ENCODE measurements at regions not wholly inside any gene's neighbourhood (a gene's known extent, or its start where the extent isn't known, plus 50 kb on each side); places are given as distances from the start of the nearest gene placed in this dataset.
"Not testable (repeated sequence)": the region's sequence is repeated elsewhere in the genome, so short reads cannot be mapped to it uniquely, and the experiment has no call there.

DNA sequence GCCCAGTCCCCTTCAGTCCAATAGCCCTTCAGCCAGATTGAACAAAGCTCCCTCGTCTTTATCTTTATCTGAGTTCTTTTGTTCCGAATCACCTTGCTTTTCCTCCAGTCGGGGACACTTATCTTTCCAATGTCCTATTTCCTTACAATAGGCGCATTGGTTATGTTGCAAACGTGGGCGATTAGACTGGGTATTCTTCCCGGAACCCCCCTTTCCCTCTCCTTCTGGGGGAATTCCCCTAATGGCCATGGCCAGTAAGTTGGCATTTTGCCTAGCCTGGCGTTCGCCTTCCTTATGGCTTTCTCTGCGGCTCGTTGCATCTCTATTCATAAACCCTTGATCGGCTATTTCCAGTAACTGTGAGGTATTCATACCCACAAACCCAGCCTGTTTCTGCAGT lies 82.2 kb upstream of the VEPH1 start:
- TF ChIP-seq, protein P1, sequence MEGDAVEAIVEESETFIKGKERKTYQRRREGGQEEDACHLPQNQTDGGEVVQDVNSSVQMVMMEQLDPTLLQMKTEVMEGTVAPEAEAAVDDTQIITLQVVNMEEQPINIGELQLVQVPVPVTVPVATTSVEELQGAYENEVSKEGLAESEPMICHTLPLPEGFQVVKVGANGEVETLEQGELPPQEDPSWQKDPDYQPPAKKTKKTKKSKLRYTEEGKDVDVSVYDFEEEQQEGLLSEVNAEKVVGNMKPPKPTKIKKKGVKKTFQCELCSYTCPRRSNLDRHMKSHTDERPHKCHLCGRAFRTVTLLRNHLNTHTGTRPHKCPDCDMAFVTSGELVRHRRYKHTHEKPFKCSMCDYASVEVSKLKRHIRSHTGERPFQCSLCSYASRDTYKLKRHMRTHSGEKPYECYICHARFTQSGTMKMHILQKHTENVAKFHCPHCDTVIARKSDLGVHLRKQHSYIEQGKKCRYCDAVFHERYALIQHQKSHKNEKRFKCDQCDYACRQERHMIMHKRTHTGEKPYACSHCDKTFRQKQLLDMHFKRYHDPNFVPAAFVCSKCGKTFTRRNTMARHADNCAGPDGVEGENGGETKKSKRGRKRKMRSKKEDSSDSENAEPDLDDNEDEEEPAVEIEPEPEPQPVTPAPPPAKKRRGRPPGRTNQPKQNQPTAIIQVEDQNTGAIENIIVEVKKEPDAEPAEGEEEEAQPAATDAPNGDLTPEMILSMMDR (IDR thresholded peaks at IDR 0.05): no peak
- Mint-ChIP-seq H3K36me3 (ENCODE audit: low read depth) (no peaks in the 10 kb centered on the region), H3K27me3 (ENCODE audit: low read depth) (peaks cover 2% of the 10 kb centered on the region), H3K4me1 (ENCODE audit: low read depth) (peaks cover 13% of the 10 kb centered on the region), H3K4me3 (ENCODE audit: unreplicated experiment) (no peak overlapping the region), H3K9me3 (ENCODE audit: low read depth) (no peaks in the 10 kb centered on the region), H3K27ac (ENCODE audit: unreplicated experiment) (no peak overlapping the region)
- no peak for DNase-seq (ENCODE audit: low spot score)

DNA sequence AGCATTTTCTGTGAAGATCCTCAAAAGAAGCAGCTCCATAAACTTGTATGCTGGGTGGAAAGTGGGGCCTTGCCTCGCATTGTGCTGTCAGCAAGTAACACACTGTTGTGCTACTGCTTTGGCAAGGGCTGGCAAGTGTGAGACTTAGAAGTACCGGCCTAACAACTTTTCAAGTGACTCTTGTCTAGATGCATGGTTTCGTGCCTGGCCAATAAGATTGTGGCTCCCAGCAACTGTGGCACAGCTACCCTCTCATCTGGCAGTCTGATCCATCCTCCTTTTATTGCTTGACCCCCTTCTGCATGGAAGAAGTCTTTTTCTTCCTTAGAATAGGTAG lies 79.4 kb upstream of the VEPH1 start:
- Mint-ChIP-seq H3K4me3 (ENCODE audit: unreplicated experiment) (no peak overlapping the region), H3K9me3 (ENCODE audit: low read depth) (no peaks in the 10 kb centered on the region), H3K36me3 (ENCODE audit: low read depth) (no peaks in the 10 kb centered on the region), H3K27ac (ENCODE audit: unreplicated experiment) (no peak overlapping the region), H3K4me1 (ENCODE audit: low read depth) (peaks cover 14% of the 10 kb centered on the region), H3K27me3 (ENCODE audit: low read depth) (no peaks in the 10 kb centered on the region)
- TF ChIP-seq, protein P1 (IDR thresholded peaks at IDR 0.05): no peak
- no peak for DNase-seq (ENCODE audit: low spot score)

DNA sequence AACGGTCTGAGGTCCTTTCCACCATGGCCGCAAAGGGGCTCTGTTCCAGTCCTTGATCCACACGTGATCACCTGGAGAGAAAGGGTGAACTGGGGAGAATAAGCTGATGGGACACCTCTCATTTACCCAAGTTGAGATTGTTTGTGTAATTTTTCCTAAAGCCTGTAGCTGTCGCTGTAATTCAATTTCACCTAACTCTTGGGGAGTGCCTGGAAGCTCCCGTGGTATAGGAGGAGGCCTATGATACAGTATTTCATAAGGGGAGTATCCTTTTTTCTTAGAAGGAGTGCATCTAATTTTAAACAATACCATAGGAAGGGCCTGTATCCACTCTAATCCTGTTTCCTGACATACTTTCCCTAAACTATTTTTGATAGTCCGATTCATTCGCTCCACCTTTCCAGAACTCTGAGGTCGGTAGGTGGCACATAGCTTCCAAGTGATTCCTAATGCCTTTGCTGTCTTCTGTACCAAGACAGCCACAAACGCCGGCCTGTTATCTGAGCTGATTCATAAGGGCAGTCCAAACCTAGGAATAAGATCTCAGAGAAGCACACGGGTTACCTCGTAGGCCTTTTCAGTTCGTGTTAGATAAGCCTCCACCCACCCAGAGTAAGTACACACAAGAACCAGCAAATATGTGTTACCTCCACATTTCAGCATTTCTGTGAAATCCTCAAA lies 78.9 kb upstream of the VEPH1 start:
- not testable (repeated sequence) for H3K9me3 Mint-ChIP-seq (ENCODE audit: low read depth)
- H3K4me1 Mint-ChIP-seq (ENCODE audit: low read depth): peaks cover 14% of the 10 kb centered on the region

DNA sequence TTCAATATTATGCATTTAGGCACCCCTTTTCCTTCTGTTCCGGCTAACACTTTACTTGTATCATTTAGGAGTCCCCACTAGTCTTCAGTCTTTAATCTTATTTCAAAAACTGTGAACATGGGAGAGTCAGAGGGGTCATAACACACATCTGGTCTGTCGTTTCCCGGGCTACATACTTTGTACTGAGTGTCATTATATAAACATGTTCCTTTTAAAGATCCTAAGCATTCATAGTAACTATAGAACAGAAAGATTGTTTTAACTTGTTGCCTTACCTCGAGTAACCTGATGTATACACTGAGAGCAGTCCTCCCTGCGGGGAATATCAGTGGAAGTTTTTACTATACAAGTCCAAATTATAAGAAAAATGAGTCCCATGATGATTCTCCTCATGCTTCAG lies 78.2 kb upstream of the VEPH1 start:
- no peaks in the 10 kb centered on the region for H3K27me3 Mint-ChIP-seq (ENCODE audit: low read depth)
- no peaks in the 10 kb centered on the region for H3K36me3 Mint-ChIP-seq (ENCODE audit: low read depth)
- no peak overlapping the region for H3K4me3 Mint-ChIP-seq (ENCODE audit: unreplicated experiment)
- TF ChIP-seq, protein P1 (IDR thresholded peaks at IDR 0.05): no peak
- H3K4me1 Mint-ChIP-seq (ENCODE audit: low read depth): peaks cover 14% of the 10 kb centered on the region
- H3K9me3 Mint-ChIP-seq (ENCODE audit: low read depth): no peaks in the 10 kb centered on the region
- H3K27ac Mint-ChIP-seq (ENCODE audit: unreplicated experiment): peak overlapping the region; percentile 62
- no peak for DNase-seq (ENCODE audit: low spot score)

More for the DNA sequence above, 78.9 kb upstream of the VEPH1 start:
- DNase-seq (ENCODE audit: low spot score); H3K4me3 Mint-ChIP-seq (ENCODE audit: unreplicated experiment); H3K27me3 Mint-ChIP-seq (ENCODE audit: low read depth); H3K27ac Mint-ChIP-seq (ENCODE audit: unreplicated experiment); H3K36me3 Mint-ChIP-seq (ENCODE audit: low read depth): not testable (repeated sequence)
- TF ChIP-seq, protein P1 (IDR thresholded peaks at IDR 0.05): peak; percentile 65

DNA sequence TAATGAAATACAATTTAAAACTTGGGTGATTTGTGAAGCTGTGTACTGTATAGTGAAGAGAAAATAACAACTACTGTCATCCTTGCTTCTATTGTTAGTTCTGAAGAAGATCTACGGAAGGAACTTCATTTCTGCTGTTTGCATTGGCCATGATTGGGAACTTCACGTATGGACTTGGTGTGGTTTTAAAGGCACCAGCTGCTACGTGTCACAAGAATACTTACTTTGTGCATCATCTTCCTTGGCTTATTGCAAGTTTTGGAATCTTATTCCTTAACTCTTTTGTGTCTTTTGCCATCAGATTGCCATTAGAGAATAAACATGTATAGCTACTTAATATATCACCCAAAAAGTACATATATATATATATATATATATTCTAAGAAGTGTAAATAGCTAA lies 75.0 kb upstream of the VEPH1 start:
- H3K27me3 Mint-ChIP-seq (ENCODE audit: low read depth): peaks cover 4% of the 10 kb centered on the region
- no peak overlapping the region for H3K27ac Mint-ChIP-seq (ENCODE audit: unreplicated experiment)
- H3K36me3 Mint-ChIP-seq (ENCODE audit: low read depth): no peaks in the 10 kb centered on the region
- TF ChIP-seq, protein P1 (IDR thresholded peaks at IDR 0.05): no peak
- no peak overlapping the region for H3K4me3 Mint-ChIP-seq (ENCODE audit: unreplicated experiment)
- peaks cover 17% of the 10 kb centered on the region for H3K4me1 Mint-ChIP-seq (ENCODE audit: low read depth)
- no peak for DNase-seq (ENCODE audit: low spot score)
- H3K9me3 Mint-ChIP-seq (ENCODE audit: low read depth): no peaks in the 10 kb centered on the region
